ENCODE measurements at regions not wholly inside any gene's neighbourhood (a gene's known extent, or its start where the extent isn't known, plus 50 kb on each side); places are given as distances from the start of the nearest gene placed in this dataset.

DNA sequence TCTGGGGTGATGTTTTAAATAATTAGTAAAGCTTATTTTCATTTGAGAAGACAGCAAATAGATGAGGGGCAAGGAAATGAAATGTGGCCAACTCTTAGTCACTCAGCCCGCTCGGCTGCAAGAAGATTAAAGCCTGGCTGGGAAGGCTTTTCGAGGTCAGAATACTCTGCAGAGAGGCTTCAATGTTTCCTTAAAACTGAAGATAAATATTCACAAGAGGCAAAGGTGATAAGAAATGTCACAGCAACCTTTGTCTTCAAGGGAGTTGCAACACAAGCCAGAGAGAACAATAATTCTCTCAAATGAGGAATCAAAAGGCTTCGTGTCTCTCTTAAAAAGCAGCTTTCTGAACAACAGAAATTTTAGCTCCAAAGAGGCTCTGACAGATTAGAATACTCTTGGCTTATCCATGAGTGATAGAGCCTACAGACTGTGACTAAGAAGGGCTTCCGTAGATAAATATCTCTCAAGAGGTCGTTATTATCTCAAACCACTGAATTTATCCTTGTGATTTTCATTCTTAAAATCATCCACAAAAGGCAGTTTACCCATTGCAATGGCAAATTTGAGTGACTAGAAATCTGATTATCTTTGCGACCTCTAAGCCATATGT is 92.5 kb downstream of the KLF6 start:
- no peak for DNase-seq (ENCODE audit: low spot score)

DNA sequence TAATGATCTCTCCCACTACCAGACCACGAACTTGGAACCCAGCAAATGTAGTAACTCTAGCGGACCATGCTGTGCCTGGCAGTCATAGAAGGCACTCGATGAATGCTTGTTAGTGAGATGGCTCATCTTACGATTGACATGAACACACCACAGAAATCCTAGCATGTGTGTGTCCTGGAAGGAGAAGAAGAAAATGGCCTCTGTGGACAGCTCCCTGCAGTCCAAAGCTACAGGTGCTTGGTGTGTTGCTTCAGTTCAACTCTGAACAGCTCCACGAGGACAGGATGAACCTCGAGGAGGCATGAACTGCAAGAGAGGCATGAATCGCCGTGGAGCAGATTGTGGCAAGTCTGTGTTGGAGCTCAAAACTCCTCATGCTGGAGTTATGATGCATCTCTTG is 93.5 kb downstream of the KLF6 start:
- no peak for DNase-seq (ENCODE audit: low spot score)

DNA sequence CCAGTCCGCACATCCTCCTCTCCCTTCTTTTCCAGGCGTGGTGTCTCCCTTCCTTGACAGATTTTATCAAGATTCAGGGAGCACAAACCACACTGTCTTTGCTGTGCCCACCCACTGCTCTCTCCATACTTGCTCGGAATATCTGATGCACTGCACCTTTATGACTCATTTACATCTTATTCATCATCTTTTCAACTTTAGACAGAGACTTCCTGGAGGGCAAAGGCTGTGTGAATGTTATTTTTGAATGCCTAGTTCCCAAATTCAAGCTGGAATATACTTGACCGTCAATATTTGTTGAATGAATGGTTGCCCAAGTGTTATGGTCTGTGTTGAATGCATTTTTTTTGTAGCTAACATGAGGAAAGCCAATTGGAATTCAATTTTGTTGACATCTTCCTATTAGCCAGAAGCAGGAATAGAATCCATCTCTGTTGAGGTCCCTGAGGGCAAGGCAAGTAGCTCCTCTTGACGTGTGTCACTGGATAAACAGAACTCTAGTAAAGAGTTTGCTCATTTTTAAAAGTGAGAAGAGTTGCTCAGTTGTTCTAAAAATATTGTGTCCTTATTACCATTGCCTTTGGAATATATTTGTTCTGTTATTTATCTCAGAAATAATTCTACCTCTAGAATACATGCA is 95.0 kb downstream of the KLF6 start:
- DNase-seq (ENCODE audit: low spot score), result no peak

DNA sequence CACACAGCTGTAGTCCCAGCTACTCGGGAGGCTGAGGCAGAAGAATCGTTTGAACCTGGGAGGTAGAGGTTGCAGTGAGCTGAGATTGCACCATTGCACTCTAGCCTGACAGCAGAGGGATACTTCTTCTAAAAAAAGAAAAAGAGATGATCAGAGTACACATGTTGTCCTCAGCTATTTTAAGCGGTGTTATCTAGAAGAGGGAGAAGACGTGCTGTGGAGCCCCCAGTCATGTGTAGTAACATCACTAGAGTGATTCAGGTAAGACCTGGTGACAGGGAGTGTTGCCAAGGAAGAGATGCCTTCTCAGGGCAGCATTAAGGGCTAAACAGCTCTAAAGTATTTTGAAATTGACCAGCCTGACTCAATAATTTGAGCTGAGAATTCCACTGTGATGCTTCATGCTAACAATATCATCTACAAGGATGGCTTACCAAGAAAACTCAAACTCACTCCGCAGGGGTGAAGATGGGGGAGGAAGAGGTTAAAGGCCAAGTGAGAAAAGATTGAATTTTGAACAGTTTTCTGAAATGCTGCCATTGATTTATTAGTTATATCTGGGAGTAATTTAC is 97.4 kb downstream of the KLF6 start:
- no peak for DNase-seq (ENCODE audit: low spot score)

DNA sequence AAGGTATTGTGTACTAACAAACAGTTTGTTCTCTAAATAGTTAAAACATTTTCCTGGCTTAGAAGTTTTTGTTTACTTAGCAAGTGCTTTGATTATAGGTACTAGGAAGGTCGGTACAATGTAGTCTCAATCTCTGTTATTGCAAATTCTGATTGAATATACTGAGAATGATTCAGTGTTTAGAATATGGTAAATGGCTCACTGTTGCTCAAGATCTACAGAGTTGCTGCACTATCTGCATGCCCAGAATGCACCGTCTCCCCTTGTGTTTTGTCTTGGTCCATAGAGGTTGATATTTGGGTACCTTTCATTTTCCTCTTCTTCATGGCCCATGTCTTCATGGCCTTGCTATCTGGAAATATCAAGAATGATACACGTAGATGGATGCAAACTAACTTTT is 99.6 kb downstream of the KLF6 start:
- DNase-seq (ENCODE audit: low spot score), result no peak

DNA sequence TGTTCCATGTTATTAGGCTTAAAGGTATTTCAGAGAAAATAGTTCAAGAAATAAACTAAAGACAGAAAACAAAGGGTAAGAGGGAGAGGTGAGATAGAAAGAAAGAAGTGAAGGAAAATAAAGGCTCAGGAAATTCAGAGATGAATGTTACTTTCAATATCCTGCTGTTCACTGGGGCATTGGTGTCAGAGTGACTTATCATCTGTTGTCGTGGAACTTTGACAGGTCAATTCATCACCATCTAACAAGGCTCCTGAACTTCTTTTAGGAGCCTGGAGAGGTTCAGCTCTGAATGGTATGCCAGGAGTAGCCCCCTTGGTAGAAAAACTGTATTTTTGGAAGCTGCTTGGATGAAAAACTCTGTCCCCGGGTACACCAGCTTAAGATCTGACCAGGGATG is 100.1 kb downstream of the KLF6 start:
- DNase-seq (ENCODE audit: low spot score), result no peak

DNA sequence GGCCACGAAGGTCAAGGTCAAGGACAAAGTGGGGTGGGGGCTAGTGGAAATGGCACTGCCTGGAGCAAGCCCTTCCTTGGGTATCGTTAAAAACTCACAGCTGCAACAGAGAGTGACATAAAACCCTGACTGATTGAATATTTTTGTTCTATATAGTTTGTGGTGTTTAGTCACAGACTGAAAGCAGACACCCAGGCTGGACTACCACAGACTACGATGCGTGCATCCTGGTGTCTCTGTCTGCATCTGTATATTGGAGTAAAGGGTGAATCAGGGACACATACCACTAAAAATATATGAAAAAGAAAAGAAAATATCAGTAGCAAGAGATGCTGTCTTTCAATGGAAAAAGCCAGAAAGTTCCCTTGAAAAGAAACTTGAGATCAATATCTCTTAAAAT is 101.4 kb downstream of the KLF6 start:
- DNase-seq (ENCODE audit: low spot score), result no peak

DNA sequence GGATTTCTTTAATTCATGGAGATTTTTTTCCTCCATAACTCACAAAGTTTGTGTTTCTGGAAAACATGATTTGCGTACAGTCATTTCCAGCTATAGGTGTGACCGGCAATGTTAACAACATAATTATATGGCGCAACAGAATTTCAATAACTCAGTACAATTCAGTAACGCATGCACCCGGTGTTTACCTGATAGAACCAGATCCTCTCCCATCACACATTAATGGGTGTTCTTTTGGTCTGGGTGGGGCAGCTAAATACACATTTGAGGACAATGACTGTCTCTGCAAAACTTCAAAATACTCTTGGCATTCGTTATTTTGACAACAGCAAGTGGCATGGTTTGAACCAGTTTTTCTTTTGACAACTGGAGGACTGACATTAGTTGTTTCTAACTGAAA is 102.3 kb downstream of the KLF6 start:
- DNase-seq (ENCODE audit: low spot score), result no peak

DNA sequence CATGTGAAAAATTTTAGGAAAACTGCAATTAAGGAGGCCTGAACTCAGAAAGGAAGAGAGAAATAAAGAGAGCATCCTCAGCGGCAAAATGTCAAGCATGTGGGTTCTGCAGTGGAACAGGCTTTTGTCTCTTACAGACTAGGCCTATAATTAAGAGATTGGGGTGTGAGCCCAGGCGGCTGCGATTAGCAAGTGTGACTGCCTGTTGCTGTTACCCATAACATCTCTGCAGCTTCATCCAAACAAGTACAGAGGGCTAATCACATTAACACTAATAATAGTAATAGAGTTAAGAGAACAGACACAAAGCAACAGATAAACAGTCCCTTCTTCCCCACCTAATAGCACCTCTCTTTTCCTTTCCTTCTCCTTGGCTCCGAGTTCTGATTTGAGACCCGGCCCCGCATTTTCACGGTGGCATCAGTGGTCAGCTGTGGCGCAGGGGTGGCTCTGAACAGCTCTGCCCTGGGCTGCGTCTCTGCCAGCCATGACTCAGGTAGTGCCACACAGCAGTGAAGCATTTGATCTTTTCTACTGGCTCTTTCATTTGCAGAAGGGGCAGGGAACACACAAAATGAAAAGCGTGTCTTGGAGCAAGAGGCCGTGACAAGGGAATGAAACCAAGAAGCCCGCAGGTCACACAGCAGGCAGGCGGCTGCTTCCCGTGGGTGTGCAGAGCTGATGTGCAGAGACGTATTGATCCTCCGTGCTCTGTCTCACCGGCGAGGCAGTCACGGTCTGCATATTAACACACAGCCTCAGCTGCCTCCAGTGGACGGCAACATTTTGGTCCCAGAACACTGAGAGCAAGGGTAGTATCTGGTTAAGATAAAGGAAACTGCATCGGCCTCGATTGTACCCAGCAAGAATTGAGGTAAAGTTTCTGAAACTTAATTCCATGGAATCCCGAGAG is 103.1 kb downstream of the KLF6 start:
- no peak for DNase-seq (ENCODE audit: low spot score)

DNA sequence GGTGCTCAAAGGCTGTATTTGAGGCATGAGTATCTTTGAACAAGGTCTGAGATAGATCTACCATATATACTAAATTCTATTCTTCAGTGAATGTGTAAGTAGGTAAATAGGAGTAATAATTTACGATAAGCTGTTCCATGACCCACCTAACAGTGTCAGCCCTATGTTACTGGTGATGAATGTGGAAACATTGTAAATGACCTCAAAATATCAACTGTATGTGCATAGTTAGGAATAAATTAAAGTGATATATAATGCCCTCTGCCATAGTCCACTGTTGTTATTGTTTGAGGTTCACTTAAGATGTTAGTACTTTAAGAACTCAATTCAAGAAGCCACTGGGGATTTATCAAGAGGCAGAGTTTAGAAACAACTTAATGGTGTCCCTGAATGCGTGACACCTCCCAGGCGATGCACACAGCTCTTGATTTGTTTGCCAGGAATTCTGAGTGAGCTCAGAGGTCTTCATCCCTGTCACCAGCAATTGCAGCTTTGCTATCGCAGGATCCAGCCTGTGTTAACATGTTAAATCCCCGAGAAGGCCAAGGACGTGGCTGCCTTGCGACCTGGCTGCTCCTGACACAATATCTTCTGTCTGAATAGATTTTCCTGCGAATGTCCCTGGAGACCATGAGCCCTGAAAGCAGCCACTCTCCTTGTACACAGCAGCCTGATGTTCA is 104.9 kb downstream of the KLF6 start:
- no peak for DNase-seq (ENCODE audit: low spot score)

DNA sequence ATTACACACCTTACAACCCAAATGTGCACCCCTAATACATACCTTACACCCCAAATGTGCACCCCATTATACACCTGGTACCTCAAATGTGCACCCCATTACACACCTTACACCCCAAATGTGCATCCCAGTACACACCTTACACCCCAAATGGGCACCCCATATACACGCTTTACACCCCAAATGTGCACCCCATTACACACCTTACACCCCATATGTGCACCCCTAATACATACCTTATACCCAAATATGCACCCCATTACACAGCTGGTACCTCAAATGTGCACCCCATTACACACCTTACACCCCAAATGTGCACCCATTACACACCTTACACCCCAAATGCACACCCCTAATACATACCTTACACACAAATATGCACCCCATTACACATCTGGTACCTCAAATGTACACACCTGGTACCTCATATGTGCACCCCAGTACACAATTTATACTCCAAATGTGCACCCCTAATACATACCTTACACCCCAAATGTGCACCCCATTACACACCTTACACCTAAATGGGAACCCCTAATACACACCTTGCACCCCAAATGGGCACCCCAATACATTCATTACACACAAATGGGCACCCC is 106.3 kb downstream of the KLF6 start:
- no peak for DNase-seq (ENCODE audit: low spot score)

DNA sequence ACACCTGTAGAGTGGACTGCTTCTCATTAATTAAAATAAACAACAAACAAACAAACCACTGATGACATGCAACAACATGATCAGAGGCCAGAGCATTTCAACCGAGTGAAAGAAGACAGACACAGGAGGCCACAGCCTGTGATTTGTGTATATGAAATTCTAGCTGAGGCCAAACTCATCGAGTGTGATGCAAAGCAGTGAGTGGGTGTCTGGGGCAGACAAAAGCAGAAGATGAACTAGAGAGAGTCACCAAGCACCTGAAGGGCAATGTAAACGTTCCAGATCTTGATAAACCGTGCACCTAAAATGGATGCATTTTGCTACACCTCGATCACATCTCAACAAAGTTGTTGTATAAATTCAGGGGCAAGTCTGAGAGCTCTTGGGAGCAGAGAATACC is 108.4 kb downstream of the KLF6 start:
- DNase-seq (ENCODE audit: low spot score), result no peak

DNA sequence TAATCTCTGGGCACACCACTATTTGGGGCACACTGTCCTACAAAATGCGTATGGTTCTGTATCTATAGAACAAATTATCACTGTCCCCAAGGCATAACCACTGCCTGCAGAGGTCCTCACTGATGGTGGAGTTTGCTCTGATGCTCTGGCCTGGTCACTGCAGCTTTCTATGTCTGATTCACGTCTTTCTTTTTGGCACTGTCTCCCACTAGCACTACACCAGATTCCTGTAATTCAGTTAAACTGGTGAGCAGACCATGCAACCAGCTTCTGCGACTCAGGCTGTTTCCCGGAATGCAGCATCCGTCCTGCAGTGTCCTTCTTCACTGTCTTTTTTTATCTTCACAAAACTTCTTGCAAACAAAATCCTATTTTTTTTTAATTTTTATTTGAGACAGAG is 112.8 kb downstream of the KLF6 start:
- DNase-seq (ENCODE audit: low spot score), result no peak

DNA sequence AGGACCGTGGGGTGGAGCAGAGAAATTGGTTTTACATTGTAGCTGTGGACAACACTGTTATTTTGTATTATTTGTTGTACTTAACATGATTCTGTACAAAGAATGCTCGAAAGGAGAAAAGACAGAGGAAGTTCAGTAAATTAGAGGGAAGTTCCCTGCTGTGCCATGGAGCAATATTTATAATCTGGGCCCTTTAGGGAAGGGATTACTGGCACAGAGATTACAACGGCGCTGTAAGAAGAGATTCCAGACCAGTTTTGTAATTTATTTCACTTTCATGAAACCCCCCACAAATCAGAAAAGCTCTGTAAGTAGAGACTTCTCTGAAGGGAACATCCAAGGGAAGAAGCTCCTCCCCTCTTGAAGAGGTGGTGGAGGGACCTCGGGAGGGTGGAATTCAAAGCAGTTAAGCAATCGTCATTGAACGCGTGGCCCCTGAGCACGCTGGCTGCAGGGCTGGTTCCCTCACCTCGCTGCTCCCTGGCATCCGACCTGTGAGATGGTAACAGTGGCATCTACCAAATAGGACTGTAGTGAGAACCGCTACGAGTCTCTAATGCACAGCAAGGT is 113.5 kb downstream of the KLF6 start:
- no peak for DNase-seq (ENCODE audit: low spot score)

DNA sequence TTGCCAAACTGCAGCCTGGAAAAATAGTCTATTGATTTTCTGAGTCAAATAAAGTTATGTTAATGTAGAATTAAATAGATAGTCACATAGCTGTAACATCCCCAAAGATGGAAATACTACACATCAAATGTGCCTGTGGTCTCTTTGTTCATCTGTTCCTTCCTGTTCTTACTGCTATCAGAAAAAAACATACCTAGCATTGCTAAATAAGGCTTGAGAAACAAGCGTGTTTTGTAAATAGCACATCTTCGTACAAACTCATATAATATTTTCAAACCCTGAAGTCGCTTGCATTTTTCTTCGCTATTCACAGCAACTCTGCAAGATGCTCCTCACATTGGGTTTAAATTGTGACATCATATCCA is 116.1 kb downstream of the KLF6 start:
- no peak for DNase-seq (ENCODE audit: low spot score)

DNA sequence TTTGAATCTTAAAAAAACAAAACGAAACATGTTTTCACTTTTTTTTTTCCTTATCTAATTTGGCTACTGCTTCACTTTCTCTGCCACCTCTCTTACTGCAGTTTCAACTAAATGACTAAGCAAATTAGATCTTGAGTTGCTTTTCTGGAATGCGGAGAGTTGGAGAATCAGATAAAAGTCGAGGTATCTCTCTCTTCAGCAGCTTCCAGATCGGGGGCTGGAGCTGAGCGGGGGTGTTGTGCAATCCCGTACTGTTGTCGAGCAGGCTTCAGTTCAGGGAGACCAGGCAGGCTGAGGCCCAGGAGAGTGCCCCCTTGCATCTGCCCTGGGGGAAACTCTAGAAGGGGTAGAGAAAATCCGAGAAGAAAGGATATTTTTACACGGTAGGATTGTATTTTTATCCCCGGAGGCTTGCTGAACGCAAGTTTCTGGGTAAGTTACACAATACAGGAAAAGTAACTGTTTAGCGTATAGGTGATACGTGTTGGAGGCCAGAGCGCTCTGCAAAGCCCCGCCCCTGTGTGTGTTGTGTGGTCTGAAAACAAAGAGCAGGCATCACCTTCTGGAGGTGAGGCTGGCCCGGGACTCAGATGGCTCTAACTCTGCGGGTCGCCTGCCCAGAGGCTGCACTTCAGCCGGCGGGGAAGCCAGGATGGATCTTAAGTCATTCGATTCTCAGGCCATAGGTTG is 116.6 kb downstream of the KLF6 start:
- peak; percentile 71 for DNase-seq (ENCODE audit: low spot score)

DNA sequence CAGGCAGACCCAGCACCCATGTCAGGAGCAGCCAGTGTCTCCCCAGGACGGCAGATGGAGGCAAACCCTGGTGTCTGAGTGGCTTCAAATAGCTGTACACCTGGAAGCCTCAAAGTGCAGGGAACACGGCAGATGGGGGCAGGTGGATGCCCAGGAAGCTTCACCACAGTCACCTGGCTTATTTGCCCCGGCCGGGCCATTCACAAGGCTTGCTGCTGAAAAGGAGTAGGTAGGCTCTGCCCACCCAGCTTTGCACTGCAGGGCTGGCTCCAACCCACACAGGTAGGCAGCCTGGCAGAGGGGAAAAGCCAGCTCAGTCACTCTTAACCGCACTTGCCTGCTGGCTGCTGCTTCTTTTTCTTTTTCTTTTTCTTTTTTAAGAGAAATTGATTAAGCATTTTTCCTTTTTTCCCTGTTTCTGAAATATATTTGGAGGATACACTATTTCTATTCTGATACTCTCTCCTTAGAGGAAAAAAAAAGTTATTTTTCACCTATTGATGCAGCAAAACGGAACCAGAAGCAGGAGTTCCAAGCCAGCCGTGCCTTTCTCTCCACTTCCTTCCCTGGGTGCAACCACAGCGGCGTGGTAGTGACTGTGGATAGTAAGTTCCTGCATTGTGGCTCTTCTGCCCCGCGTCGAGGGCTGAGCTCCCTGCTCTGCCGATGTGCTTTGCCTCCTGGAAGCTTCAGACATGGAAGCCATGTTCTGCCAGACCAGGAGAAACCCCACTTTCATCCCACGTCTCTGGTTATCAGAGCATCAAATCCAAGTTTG is 118.3 kb downstream of the KLF6 start:
- no peak for DNase-seq (ENCODE audit: low spot score)

DNA sequence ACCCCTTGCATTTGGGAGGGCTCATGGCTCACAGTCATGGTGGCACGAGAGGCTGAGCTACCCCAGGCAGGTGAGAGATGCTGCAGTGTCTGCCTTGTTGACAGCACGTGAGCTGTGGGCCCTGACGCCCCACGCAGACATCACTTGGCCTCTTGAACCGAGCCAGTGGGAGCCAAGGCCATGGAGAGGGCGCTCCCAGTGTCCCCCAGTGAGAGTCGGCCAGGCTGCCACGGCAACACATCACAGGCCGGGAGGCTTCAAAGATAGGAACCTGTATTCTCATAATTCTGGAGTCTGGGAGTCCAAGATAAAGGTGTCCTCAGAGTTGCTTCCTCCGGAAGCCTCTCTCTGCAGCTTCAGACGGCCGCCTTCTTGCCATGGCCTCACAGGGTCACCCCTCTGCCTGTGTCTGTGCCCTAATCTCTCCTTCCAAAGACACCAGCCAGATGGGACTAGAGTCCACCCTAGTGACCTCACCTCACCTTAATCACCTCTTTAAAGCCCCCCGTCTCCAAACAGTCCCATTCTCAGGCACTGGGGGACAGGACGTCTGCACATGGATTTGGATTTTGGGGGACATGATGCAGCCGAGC is 119.6 kb downstream of the KLF6 start:
- no peak for DNase-seq (ENCODE audit: low spot score)

DNA sequence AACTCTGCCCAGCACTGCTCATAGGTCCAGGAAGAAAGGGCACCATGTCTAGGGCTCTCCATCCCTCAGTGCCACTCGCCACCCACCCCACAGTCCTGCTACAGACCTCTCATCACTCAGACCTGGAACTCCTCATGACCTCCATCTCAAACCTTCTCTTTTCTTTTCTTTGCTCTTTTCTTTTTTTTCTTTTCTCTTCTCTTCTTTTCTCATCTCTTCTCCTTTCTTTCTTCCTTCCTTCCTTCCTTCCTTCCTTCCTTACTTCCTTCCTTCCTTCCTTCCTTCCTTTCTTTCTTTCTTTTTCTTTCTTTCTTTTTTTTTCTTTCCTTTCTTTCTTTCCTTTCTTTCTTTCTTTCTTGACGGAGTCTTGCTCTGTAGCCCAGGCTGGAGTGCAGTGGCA is 122.2 kb downstream of the KLF6 start:
- no peak for DNase-seq (ENCODE audit: low spot score)

DNA sequence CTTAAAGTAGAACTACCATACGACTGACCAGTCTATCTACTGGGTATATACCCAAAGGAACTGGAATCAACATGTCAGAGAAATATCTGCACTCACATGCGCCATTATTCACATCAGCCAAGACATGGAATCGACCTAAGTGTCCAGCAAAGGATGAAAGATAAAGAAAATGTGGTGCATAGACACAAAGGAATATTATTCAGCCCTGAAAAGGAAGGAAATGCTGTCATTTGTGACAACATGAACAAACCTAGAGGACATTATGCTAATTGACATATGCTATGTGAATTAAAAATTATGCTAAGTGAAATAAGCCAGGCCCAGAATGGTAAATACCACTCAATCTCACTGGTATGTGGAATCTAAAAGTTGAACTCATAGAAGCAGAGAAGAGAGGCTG is 123.7 kb downstream of the KLF6 start:
- no peak for DNase-seq (ENCODE audit: low spot score)
